Right kidney (tissue), 1 donor: ENCODE measurements at regions not wholly inside any gene's neighbourhood (a gene's known extent, or its start where the extent isn't known, plus 50 kb on each side); places are given as distances from the start of the nearest gene placed in this dataset.
"Not testable (repeated sequence)": the region's sequence is repeated elsewhere in the genome, so short reads cannot be mapped to it uniquely, and the experiment has no call there.

Experiments
- DNase-seq: peaks from one replicate; pipeline ENCODE4 v3.0.0-alpha.2; 2016

GRCh38 chrX:63176578-63176977, 174.6 kb downstream of the SPIN4 start:
- not testable (repeated sequence) for DNase-seq

GRCh38 chrX:63173841-63174718, 177.1 kb downstream of the SPIN4 start:
- DNase-seq: not testable (repeated sequence)

- DNase-seq: not testable (repeated sequence)
Observed at GRCh38 chrX:63169416-63169815, 181.7 kb downstream of the SPIN4 start.

GRCh38 chrX:63168949-63169348, 182.2 kb downstream of the SPIN4 start:
- not testable (repeated sequence) for DNase-seq

- not testable (repeated sequence) for DNase-seq
Observed at GRCh38 chrX:63167002-63167401, 184.1 kb downstream of the SPIN4 start.

- DNase-seq: not testable (repeated sequence)
Observed at GRCh38 chrX:63160994-63161393, 190.1 kb downstream of the SPIN4 start.

- DNase-seq: not testable (repeated sequence)
Observed at GRCh38 chrX:63160340-63160739, 190.8 kb downstream of the SPIN4 start.

GRCh38 chrX:63145526-63145925, 205.6 kb downstream of the SPIN4 start:
- DNase-seq: not testable (repeated sequence)

- not testable (repeated sequence) for DNase-seq
Observed at GRCh38 chrX:63142588-63142987, 208.5 kb downstream of the SPIN4 start.

GRCh38 chrX:63135859-63136258, 215.3 kb downstream of the SPIN4 start:
- DNase-seq: not testable (repeated sequence)

GRCh38 chrX:63128509-63128908, 222.6 kb downstream of the SPIN4 start:
- DNase-seq: no peak

GRCh38 chrX:63115196-63115595, 235.9 kb downstream of the SPIN4 start:
- DNase-seq: no peak

- DNase-seq: no peak
Observed at GRCh38 chrX:63101879-63102620, 249.1 kb downstream of the SPIN4 start.

GRCh38 chrX:63058204-63058603, 292.9 kb downstream of the SPIN4 start:
- no peak for DNase-seq

GRCh38 chrX:63050225-63050624, 300.9 kb downstream of the SPIN4 start:
- no peak for DNase-seq

- no peak for DNase-seq
Observed at GRCh38 chrX:63032811-63033210, 318.3 kb downstream of the SPIN4 start.

GRCh38 chrX:63013549-63013948, 337.6 kb downstream of the SPIN4 start:
- DNase-seq: no peak

- no peak for DNase-seq
Observed at GRCh38 chrX:63012574-63012973, 338.6 kb downstream of the SPIN4 start.

GRCh38 chrX:63000196-63000595, 350.9 kb downstream of the SPIN4 start:
- DNase-seq: not testable (repeated sequence)
